Hematopoietic multipotent progenitor cell treated with erythropoietin and hydrocortisone succinate and interleukin-3 and kit ligand, for 17 days (in vitro differentiated cells): ENCODE measurements at regions not wholly inside any gene's neighbourhood (a gene's known extent, or its start where the extent isn't known, plus 50 kb on each side); places are given as distances from the start of the nearest gene placed in this dataset.
A peak's percentile ranks its signal among the peaks of the same experiment; 100 is the strongest.

ENCODE experiments used
- DNase-seq: peaks from one replicate; pipeline ENCODE4 v3.0.0-alpha.2; 2015; ENCODE audit warnings: low spot score

DNA sequence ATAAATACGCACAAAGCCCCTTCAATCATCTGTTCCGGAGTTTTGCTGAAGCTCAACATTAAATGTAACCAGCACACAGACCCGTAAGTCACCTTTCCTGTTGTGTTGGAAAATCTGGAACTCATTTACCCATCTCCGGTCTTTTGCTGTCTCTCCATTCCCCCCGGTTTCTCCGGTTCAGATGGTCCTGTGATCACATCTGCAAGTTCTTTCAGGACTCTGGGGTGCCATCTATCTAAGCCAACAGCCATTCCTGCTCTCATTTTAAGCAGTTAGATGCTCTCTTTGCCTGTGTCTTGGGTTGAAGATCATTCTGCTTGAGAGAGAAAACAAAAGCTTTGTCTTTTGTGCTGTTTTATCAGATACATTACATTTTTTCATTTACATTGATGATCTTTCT, 91.7 kb upstream of the TGIF1 start:
- DNase-seq, result no peak

GRCh38 chr18:3360211-3360610, 89.8 kb upstream of the TGIF1 start:
- DNase-seq, result no peak

- DNase-seq, result no peak
These were observed 82.4 kb upstream of the TGIF1 start for GRCh38 chr18:3367491-3368091.

DNA sequence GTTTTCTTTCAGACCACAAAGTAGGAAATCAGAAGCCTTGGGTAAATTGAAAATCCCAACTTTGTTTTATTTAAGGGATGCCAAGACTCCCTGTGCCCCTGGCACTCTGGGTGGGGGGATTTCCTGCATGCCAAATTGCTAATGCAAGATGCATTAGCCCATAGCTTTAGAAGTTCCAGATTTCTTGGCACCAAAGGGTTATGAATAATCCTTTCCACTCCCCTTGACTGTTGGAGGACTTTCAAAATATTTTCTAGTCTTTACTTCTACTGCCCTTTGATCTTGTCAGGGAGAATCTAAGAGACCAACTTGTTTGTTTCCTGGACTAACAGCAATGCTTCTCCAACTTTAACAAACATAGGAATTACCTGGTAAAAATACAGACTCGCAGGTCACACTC, 81.8 kb upstream of the TGIF1 start:
- no peak for DNase-seq

GRCh38 chr18:3379685-3380084, 70.3 kb upstream of the TGIF1 start:
- DNase-seq, result no peak

GRCh38 chr18:3380384-3380961, 69.5 kb upstream of the TGIF1 start:
- peak; percentile 43 for DNase-seq

DNA sequence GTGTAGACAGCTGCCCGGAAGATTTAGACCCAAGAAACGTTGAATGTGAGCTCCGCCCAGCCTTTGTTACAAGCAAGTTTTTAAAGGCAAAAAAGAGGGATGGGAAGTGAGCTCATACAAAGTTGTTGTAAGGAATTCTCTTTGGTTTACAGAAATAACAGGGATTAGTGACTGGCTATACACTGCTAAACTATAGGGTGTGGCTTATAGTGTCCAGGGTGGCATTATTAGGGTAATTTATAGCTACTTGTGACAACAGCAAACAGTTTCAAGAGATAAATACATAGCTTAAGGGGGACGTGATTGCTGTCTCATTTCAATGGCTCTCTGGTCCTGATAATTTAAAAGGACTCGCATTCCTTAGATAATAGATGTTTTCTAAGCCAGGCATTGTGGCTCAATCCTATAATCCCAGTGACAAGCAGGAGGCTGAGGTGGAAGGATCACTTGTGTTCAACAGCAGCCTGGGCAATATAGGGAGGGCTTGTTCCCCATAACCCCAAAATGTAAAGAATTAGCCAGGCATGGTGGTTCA, 66.5 kb upstream of the TGIF1 start:
- no peak for DNase-seq

DNA sequence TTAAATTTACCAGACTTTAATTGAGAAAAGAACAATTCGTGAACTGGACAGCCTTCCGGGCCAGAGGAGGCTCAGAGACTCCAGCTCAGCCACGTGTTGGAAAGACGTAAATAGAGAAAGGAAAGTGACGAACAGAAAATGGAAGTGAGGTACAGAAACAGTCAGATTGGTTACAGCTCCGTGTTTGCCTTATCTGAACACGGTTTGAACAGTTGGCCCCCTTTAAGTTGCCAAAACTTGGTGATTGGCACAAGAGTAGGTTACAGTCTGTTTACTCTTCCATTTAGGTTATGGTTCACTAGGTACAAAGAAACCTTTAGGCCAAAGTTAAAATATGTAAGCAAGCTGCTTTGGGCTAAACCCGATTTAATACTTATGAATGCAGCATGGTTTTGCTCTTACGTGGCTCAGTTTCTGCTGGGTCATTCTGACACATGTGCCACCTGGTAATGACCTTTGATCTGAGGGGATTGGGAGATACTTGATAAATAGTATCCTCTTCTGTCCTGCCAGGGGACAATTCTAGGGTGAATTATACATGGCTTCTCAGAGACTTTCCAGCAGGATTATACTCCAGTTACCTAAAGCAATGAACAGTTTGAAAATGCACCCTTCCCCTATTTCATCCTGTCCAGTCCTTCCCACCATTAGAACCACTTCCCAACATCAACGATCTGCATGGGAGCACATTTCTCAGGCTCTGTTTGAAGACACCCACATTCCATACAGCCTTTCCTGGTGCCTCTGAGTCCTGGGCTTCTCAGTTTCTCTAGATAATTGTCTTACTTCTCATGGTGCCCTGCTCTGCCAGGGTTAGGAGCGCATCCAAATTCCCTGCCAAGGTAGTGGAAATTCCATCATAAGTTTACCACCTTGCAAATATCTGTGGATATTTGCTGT, 65.1 kb upstream of the TGIF1 start:
- no peak for DNase-seq

DNA sequence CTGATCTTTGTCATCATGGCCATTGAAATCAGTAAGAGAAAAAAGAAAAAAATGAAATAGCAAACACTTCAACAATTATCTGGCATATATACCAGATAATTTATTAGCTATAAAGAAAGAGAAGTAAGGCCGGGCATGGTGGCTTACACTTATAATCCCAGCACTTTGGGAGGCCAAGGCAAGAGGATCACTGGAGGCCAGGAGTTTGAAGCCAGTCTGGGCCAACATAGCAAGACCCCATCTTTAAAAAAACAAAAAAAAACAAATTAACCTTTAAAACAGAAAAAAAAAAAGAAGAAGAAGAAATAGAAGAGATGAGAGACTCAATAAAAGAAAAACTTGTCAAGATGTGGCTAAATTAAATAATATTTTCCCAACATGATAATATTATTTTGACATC, 61.6 kb upstream of the TGIF1 start:
- DNase-seq, result no peak

GRCh38 chr18:3388980-3389379, 61.0 kb upstream of the TGIF1 start:
- no peak for DNase-seq

DNA sequence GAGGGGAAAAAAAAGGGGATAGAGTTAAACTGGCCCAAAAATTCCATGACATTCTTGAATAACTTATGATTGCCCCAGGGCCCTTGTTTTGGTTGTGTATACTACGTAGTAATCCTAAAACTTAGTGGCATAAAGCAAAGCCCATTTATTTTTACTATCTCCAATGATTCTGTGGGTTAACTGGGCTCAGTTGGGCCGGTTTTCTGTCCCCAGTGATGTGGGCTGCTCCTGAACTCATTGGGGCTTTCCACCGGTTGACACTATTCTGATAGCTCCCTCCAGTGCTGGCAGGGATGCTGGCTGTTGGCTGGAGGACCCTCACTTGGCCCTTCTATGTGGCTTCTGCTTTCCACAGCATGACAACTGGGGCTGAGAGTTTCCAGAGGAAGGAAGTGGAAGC, 60.0 kb upstream of the TGIF1 start:
- no peak for DNase-seq

- no peak for DNase-seq
These were observed 58.1 kb upstream of the TGIF1 start for GRCh38 chr18:3391704-3392466.

- no peak for DNase-seq
These were observed 57.5 kb upstream of the TGIF1 start for GRCh38 chr18:3392467-3392855.

DNA sequence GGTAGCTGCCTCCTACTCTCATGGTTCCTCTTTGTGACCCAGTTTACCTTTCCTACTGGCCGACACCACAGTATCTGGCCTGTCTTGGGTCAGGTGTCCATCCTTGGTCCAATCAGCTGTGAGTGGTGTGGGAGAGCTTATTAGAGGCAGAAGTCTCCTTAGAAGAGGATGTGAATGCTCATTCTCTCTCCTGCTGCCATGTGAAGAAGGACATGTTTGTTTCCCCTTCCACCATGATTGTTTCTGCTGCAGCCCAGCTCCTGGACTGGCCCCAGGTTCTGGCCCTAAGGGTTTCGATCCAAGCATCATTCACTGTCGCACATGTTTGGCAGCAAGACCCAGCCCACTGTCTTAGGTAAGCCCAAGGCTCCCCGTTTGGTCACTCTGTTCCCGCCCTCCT, 55.3 kb upstream of the TGIF1 start:
- DNase-seq, result no peak

GRCh38 chr18:3395466-3395865, 54.5 kb upstream of the TGIF1 start:
- DNase-seq, result no peak

GRCh38 chr18:3397031-3397750, 52.8 kb upstream of the TGIF1 start:
- DNase-seq, result no peak

DNA sequence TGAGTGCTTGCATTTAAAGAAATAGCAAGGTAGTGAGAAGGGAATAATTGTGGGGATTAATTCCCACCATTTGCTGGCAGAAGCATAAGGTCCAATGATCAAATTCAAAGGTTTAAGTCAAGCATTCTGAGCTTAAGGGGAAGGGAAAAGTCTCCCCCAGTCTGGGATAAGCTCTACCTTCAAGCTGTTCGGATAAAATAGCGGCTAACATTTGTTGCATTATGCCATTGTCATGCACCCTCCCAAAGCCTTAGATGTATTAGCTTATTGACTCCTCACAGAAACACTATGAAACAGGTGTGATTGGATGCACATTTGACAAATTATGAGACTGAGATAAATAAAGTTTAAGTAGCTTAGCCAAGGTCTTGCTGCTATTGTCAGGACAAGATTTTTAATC, 52.2 kb upstream of the TGIF1 start:
- no peak for DNase-seq
